H1 (cell line): ENCODE measurements at regions not wholly inside any gene's neighbourhood (a gene's known extent, or its start where the extent isn't known, plus 50 kb on each side); places are given as distances from the start of the nearest gene placed in this dataset.

Source experiments
- GABPA ChIP-seq: IDR thresholded peaks from 2 replicates; pipeline ENCODE4 v1.6.1; 2011; ENCODE audit warnings: mild to moderate bottlenecking, low read length, moderate library complexity, borderline replicate concordance; ENCODE audit not compliant: insufficient read depth

GRCh38 chr5:56733580-56733979 lies 81.8 kb upstream of the MAP3K1 start (continued):
- TF ChIP-seq GABPA = no peak
